A549 (cell line): ENCODE measurements at regions not wholly inside any gene's neighbourhood (a gene's known extent, or its start where the extent isn't known, plus 50 kb on each side); places are given as distances from the start of the nearest gene placed in this dataset.

Experiments used
- CBX8 ChIP-seq: fragments of 200-600 bp; sonication (generic); IDR thresholded peaks from 2 replicates; pipeline ENCODE4 v1.6.1; 2016
- CTCF ChIP-seq: fragments of >200 bp; sonication (Bioruptor Twin); formaldehyde crosslinking; IDR thresholded peaks from 3 replicates; pipeline ENCODE4 v1.5.1; 2016
- HMGXB4 ChIP-seq: fragments of 250-450 bp; sonication (Bioruptor Pico); IDR thresholded peaks from 2 replicates; pipeline ENCODE4 v1.5.0; 2021; ENCODE audit warnings: mild to moderate bottlenecking, moderate library complexity, borderline replicate concordance
- JUN ChIP-seq, 2 experiments: fragments of >200 bp; sonication (Bioruptor Twin); formaldehyde crosslinking; IDR thresholded peaks; 2 replicates in 1 of 2; 3 replicates in 1 of 2; pipeline ENCODE4 v1.6.1; 2016 to 2017
- MYC ChIP-seq: IDR thresholded peaks from 2 replicates; pipeline ENCODE4 v1.6.1; 2012; ENCODE audit warnings: mild to moderate bottlenecking, inconsistent platforms, low read length, improper control_type of control experiment, borderline replicate concordance
- POLR2A ChIP-seq: IDR thresholded peaks from 2 replicates; pipeline ENCODE4 v1.6.1; 2012; ENCODE audit warnings: mild to moderate bottlenecking, low read length
- RFX5 ChIP-seq: fragments of 450-650 bp; IDR thresholded peaks from 2 replicates; pipeline ENCODE4 v1.7.1; 2014; ENCODE audit warnings: antibody characterized with exemption, mild to moderate bottlenecking, moderate library complexity
- TF ChIP-seq, protein P1 (sequence below): fragments of 200-600 bp; sonication (generic); IDR thresholded peaks from 2 replicates; pipeline ENCODE4 v1.6.1; 2016; ENCODE audit warnings: antibody characterized with exemption, mild to moderate bottlenecking, moderate library complexity
- TF ChIP-seq, protein P2 (sequence below): IDR thresholded peaks from 2 replicates; pipeline ENCODE4 v1.6.1; 2012
- TF ChIP-seq, protein P3 (sequence below): IDR thresholded peaks from 2 replicates; pipeline ENCODE4 v1.6.1; 2012

- TF ChIP-seq HMGXB4 (CRISPR knock-in tag) = no peak
- no peak for TF ChIP-seq MYC
- TF ChIP-seq, protein P1, sequence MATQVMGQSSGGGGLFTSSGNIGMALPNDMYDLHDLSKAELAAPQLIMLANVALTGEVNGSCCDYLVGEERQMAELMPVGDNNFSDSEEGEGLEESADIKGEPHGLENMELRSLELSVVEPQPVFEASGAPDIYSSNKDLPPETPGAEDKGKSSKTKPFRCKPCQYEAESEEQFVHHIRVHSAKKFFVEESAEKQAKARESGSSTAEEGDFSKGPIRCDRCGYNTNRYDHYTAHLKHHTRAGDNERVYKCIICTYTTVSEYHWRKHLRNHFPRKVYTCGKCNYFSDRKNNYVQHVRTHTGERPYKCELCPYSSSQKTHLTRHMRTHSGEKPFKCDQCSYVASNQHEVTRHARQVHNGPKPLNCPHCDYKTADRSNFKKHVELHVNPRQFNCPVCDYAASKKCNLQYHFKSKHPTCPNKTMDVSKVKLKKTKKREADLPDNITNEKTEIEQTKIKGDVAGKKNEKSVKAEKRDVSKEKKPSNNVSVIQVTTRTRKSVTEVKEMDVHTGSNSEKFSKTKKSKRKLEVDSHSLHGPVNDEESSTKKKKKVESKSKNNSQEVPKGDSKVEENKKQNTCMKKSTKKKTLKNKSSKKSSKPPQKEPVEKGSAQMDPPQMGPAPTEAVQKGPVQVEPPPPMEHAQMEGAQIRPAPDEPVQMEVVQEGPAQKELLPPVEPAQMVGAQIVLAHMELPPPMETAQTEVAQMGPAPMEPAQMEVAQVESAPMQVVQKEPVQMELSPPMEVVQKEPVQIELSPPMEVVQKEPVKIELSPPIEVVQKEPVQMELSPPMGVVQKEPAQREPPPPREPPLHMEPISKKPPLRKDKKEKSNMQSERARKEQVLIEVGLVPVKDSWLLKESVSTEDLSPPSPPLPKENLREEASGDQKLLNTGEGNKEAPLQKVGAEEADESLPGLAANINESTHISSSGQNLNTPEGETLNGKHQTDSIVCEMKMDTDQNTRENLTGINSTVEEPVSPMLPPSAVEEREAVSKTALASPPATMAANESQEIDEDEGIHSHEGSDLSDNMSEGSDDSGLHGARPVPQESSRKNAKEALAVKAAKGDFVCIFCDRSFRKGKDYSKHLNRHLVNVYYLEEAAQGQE = no peak
- no peak for TF ChIP-seq CTCF
- TF ChIP-seq JUN (IDR thresholded peaks at IDR 0.05) = no peak
- TF ChIP-seq RFX5 = no peak
- no peak for TF ChIP-seq CBX8
- no peak for TF ChIP-seq POLR2A
- TF ChIP-seq, protein P2, sequence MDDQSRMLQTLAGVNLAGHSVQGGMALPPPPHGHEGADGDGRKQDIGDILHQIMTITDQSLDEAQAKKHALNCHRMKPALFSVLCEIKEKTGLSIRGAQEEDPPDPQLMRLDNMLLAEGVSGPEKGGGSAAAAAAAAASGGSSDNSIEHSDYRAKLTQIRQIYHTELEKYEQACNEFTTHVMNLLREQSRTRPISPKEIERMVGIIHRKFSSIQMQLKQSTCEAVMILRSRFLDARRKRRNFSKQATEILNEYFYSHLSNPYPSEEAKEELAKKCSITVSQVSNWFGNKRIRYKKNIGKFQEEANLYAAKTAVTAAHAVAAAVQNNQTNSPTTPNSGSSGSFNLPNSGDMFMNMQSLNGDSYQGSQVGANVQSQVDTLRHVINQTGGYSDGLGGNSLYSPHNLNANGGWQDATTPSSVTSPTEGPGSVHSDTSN = no peak
- TF ChIP-seq, protein P3, sequence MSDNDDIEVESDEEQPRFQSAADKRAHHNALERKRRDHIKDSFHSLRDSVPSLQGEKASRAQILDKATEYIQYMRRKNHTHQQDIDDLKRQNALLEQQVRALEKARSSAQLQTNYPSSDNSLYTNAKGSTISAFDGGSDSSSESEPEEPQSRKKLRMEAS = no peak
Observed at GRCh38 chr14:38089123-38089522, 118.6 kb upstream of the SSTR1 start.
